GM06990 (cell line): ENCODE measurements at regions not wholly inside any gene's neighbourhood (a gene's known extent, or its start where the extent isn't known, plus 50 kb on each side); places are given as distances from the start of the nearest gene placed in this dataset.

Experiments used
- DNase-seq: peaks from one replicate; pipeline ENCODE4 v3.0.0-alpha.2; 2011; ENCODE audit not compliant: insufficient read length; ENCODE audit errors: extremely low read depth
- H3K27me3 ChIP-seq: replicated peaks from 2 replicates; pipeline ENCODE4 v1.6.0; 2011; ENCODE audit warnings: low read length; ENCODE audit not compliant: control insufficient read depth, insufficient read depth
- H3K36me3 ChIP-seq: 2 replicates; pipeline ENCODE4 v1.5.1; 2011; ENCODE audit warnings: low read length; ENCODE audit not compliant: control insufficient read depth, insufficient read depth
- H3K4me3 ChIP-seq: replicated peaks from 2 replicates; pipeline ENCODE4 v1.5.1; 2011; ENCODE audit warnings: low read depth, mild to moderate bottlenecking, control low read depth, low read length
- TF ChIP-seq, protein P1 (sequence below): IDR thresholded peaks from 2 replicates; pipeline ENCODE4 v1.5.1; 2011; ENCODE audit warnings: low read length, control low read depth, mild to moderate bottlenecking, inconsistent platforms; ENCODE audit not compliant: insufficient read depth, poor library complexity, severe bottlenecking

GRCh38 chr5:73996151-73996755, 370.3 kb downstream of the ARHGEF28 start:
- H3K27me3 ChIP-seq, result no peaks in the 10 kb centered on the region; the same call in 1 of the 2 replicates
- DNase-seq, result no peak
- no peak overlapping the region for H3K4me3 ChIP-seq
- TF ChIP-seq, protein P1, sequence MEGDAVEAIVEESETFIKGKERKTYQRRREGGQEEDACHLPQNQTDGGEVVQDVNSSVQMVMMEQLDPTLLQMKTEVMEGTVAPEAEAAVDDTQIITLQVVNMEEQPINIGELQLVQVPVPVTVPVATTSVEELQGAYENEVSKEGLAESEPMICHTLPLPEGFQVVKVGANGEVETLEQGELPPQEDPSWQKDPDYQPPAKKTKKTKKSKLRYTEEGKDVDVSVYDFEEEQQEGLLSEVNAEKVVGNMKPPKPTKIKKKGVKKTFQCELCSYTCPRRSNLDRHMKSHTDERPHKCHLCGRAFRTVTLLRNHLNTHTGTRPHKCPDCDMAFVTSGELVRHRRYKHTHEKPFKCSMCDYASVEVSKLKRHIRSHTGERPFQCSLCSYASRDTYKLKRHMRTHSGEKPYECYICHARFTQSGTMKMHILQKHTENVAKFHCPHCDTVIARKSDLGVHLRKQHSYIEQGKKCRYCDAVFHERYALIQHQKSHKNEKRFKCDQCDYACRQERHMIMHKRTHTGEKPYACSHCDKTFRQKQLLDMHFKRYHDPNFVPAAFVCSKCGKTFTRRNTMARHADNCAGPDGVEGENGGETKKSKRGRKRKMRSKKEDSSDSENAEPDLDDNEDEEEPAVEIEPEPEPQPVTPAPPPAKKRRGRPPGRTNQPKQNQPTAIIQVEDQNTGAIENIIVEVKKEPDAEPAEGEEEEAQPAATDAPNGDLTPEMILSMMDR, result no peak
- no peaks in the 10 kb centered on the region for H3K36me3 ChIP-seq

DNA sequence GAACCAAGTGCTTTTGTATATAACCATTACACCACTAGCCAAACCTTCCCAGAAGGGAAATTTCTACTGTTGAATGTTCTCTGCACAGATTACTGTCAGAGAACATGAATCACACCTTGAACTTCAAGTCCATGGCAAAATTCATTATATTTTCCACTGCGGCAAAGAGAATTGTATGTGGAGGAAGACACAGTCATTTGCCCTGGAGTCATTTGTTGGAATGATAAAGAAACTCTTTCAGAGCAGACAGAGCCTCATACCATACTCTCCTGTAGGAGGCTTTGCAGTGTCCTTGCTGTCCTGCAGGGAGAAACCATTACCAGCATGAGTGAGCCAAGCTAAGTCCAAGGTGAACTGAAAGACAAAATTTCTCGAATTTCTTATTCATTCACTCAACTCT, 369.0 kb downstream of the ARHGEF28 start:
- DNase-seq, result no peak
- peaks cover 1% of the 10 kb centered on the region; the same call in 1 of the 2 replicates for H3K27me3 ChIP-seq
- no peak overlapping the region for H3K4me3 ChIP-seq
- TF ChIP-seq, protein P1, result no peak
- H3K36me3 ChIP-seq, result no peaks in the 10 kb centered on the region
